HG03354 (cell line): ENCODE measurements at regions not wholly inside any gene's neighbourhood (a gene's known extent, or its start where the extent isn't known, plus 50 kb on each side); places are given as distances from the start of the nearest gene placed in this dataset.

Source experiments
- ATAC-seq: cut with Tn5 transposase; IDR thresholded peaks from one replicate; pipeline ENCODE4 v1.9.1; 2021; ENCODE audit warnings: mild to moderate bottlenecking; ENCODE audit not compliant: unreplicated experiment, poor library complexity, severe bottlenecking

GRCh38 chr21:19268686-19269085, 865.1 kb upstream of the TMPRSS15 start:
- ATAC-seq = no peak

- ATAC-seq = no peak
Measured at GRCh38 chr21:19275065-19275464, 871.5 kb upstream of the TMPRSS15 start.

GRCh38 chr21:19276665-19277064, 873.1 kb upstream of the TMPRSS15 start:
- ATAC-seq = no peak

GRCh38 chr21:19286876-19287275, 883.3 kb upstream of the TMPRSS15 start:
- no peak for ATAC-seq

GRCh38 chr21:19290328-19290727, 886.7 kb upstream of the TMPRSS15 start:
- ATAC-seq = no peak

GRCh38 chr21:19320291-19320690, 916.7 kb upstream of the TMPRSS15 start:
- no peak for ATAC-seq

- no peak for ATAC-seq
Measured at GRCh38 chr21:19321688-19322087, 918.1 kb upstream of the TMPRSS15 start.

- ATAC-seq = no peak
Measured at GRCh38 chr21:19322360-19322759, 918.8 kb upstream of the TMPRSS15 start.

- ATAC-seq = no peak
Measured at GRCh38 chr21:19326531-19327319, 923.1 kb upstream of the TMPRSS15 start.

- no peak for ATAC-seq
Measured at GRCh38 chr21:19328954-19329353, 925.4 kb upstream of the TMPRSS15 start.

GRCh38 chr21:19340303-19340702, 936.7 kb upstream of the TMPRSS15 start:
- no peak for ATAC-seq

- ATAC-seq = no peak
Measured at GRCh38 chr21:19340954-19341353, 937.4 kb upstream of the TMPRSS15 start.

GRCh38 chr21:19343711-19344110, 940.1 kb upstream of the TMPRSS15 start:
- ATAC-seq = no peak

- ATAC-seq = no peak
Measured at GRCh38 chr21:19350286-19350685, 946.7 kb upstream of the TMPRSS15 start.

GRCh38 chr21:19353256-19353655, 949.7 kb upstream of the TMPRSS15 start:
- ATAC-seq = no peak

- no peak for ATAC-seq
Measured at GRCh38 chr21:19368944-19369343, 965.4 kb upstream of the TMPRSS15 start.

- ATAC-seq = no peak
Measured at GRCh38 chr21:19392390-19392789, 988.8 kb upstream of the TMPRSS15 start.

- ATAC-seq = no peak
Measured at GRCh38 chr21:19400223-19400770, 996.7 kb upstream of the TMPRSS15 start.

- ATAC-seq = no peak
Measured at GRCh38 chr21:19402870-19403269, 999.3 kb upstream of the TMPRSS15 start.

GRCh38 chr21:19405326-19405725, 1001.7 kb upstream of the TMPRSS15 start:
- no peak for ATAC-seq

GRCh38 chr21:19420565-19420964, 1017.0 kb upstream of the TMPRSS15 start:
- ATAC-seq = no peak

- no peak for ATAC-seq
Measured at GRCh38 chr21:19433623-19434022, 1030.0 kb upstream of the TMPRSS15 start.
